ENCODE measurements at regions not wholly inside any gene's neighbourhood (a gene's known extent, or its start where the extent isn't known, plus 50 kb on each side); places are given as distances from the start of the nearest gene placed in this dataset.
A peak's percentile ranks its signal among the peaks of the same experiment; 100 is the strongest.

DNA sequence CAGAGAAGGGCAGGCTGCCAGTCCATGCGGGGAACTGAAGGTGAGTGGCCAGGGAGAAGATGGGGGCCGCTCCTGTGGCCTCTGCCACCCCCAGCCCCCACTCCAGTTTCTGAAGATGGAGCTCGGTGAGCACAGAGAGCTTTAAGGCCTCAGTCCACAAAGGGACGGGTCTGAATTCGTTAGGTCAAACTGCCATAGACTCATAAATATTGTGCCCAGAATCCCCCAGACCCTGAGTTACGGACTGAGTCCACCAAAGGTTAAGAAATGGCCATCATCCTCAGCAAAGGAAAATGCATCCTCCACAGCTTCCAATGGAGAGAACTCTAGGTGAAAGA, 344.2 kb downstream of the BUD13 start:
- no peak for ATAC-seq
- TF ChIP-seq ZC3H10 (CRISPR knock-in tag; IDR thresholded peaks at IDR 0.05) (no peak), ISL1 (CRISPR knock-in tag; IDR thresholded peaks at IDR 0.05) (no peak), TOX (CRISPR knock-in tag; IDR thresholded peaks at IDR 0.05; ENCODE audit: borderline replicate concordance) (no peak), ESRRG (CRISPR knock-in tag; IDR thresholded peaks at IDR 0.05) (no peak), ZNF70 (CRISPR knock-in tag; IDR thresholded peaks at IDR 0.05) (no peak), RARB (CRISPR knock-in tag; IDR thresholded peaks at IDR 0.05) (no peak), SNAI2 (CRISPR knock-in tag; IDR thresholded peaks at IDR 0.05) (no peak), ZNF8 (CRISPR knock-in tag; IDR thresholded peaks at IDR 0.05) (no peak)
- TF ChIP-seq, protein P1, sequence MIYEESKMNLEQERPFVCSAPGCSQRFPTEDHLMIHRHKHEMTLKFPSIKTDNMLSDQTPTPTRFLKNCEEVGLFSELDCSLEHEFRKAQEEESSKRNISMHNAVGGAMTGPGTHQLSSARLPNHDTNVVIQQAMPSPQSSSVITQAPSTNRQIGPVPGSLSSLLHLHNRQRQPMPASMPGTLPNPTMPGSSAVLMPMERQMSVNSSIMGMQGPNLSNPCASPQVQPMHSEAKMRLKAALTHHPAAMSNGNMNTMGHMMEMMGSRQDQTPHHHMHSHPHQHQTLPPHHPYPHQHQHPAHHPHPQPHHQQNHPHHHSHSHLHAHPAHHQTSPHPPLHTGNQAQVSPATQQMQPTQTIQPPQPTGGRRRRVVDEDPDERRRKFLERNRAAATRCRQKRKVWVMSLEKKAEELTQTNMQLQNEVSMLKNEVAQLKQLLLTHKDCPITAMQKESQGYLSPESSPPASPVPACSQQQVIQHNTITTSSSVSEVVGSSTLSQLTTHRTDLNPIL (CRISPR knock-in tag; IDR thresholded peaks at IDR 0.05; ENCODE audit: low read depth): no peak
- TF ChIP-seq, protein P2, sequence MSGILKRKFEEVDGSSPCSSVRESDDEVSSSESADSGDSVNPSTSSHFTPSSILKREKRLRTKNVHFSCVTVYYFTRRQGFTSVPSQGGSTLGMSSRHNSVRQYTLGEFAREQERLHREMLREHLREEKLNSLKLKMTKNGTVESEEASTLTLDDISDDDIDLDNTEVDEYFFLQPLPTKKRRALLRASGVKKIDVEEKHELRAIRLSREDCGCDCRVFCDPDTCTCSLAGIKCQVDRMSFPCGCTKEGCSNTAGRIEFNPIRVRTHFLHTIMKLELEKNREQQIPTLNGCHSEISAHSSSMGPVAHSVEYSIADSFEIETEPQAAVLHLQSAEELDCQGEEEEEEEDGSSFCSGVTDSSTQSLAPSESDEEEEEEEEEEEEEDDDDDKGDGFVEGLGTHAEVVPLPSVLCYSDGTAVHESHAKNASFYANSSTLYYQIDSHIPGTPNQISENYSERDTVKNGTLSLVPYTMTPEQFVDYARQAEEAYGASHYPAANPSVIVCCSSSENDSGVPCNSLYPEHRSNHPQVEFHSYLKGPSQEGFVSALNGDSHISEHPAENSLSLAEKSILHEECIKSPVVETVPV (CRISPR knock-in tag; IDR thresholded peaks at IDR 0.05): no peak
- TF ChIP-seq, protein P3, sequence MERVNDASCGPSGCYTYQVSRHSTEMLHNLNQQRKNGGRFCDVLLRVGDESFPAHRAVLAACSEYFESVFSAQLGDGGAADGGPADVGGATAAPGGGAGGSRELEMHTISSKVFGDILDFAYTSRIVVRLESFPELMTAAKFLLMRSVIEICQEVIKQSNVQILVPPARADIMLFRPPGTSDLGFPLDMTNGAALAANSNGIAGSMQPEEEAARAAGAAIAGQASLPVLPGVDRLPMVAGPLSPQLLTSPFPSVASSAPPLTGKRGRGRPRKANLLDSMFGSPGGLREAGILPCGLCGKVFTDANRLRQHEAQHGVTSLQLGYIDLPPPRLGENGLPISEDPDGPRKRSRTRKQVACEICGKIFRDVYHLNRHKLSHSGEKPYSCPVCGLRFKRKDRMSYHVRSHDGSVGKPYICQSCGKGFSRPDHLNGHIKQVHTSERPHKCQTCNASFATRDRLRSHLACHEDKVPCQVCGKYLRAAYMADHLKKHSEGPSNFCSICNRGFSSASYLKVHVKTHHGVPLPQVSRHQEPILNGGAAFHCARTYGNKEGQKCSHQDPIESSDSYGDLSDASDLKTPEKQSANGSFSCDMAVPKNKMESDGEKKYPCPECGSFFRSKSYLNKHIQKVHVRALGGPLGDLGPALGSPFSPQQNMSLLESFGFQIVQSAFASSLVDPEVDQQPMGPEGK (CRISPR knock-in tag; IDR thresholded peaks at IDR 0.05; ENCODE audit: borderline replicate concordance): no peak

DNA sequence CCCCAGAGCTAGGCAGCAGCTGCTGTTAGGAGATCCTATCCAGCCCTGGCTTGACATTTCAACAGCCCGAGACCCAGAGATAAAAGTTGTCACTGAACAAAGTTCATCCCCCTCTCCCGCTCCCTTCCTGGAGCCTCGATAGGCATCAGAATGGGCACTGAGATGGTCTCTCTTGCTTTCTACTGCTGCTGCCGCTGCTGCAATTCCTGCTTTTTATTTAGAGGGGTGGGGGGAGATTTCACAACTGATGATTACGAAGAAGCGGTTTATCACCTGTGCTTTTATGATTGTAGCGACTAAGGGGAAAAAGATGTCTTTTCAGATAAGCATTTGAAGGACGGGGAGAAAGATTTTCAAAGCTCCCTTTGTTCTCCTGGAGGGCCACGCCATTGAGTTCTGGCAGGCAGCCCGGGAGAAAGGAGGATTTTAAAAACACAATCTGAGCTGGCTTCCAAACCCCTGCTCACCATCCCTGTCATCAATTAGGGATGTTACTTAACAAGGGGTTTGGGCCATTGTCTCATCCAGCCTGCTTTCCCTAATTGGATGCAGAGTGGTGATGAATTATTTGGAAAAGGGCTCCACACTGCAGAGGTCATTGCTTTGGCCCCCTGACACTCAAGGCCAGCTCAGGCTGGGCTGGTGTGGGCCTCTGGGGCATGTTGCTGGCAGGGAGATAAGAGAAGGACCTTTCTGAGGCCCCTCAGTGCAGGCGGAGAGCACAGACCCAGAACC, 344.7 kb downstream of the BUD13 start:
- TF ChIP-seq GLIS3 (CRISPR knock-in tag; IDR thresholded peaks at IDR 0.05): no peak
- TF ChIP-seq ZNF8 (CRISPR knock-in tag; IDR thresholded peaks at IDR 0.05): peak; percentile 38; the same call in 1 of the 2 replicates
- no peak for TF ChIP-seq SNAI2 (CRISPR knock-in tag; IDR thresholded peaks at IDR 0.05)
- TF ChIP-seq, protein P1 (CRISPR knock-in tag; IDR thresholded peaks at IDR 0.05; ENCODE audit: low read depth): no peak
- 0 out of 2 replicates have a peak, but pooled peaks have one; percentile 35 for TF ChIP-seq ZFP3 (CRISPR knock-in tag; IDR thresholded peaks at IDR 0.05)
- peak; percentile 50; the same call in 1 of the 2 replicates for TF ChIP-seq ISL1 (CRISPR knock-in tag; IDR thresholded peaks at IDR 0.05)
- TF ChIP-seq ZC3H10 (CRISPR knock-in tag; IDR thresholded peaks at IDR 0.05): no peak
- TF ChIP-seq, protein P2 (CRISPR knock-in tag; IDR thresholded peaks at IDR 0.05): no peak
- TF ChIP-seq BACH2 (CRISPR knock-in tag; IDR thresholded peaks at IDR 0.05; ENCODE audit: borderline replicate concordance): no peak
- TF ChIP-seq TCF4 (CRISPR knock-in tag; IDR thresholded peaks at IDR 0.05; ENCODE audit: borderline replicate concordance): peak; percentile 56; the same call in 1 of the 2 replicates
- TF ChIP-seq RARB (CRISPR knock-in tag; IDR thresholded peaks at IDR 0.05): no peak
- TF ChIP-seq ARNTL (CRISPR knock-in tag; IDR thresholded peaks at IDR 0.05; ENCODE audit: borderline replicate concordance, low read depth): no peak
- TF ChIP-seq, protein P4, sequence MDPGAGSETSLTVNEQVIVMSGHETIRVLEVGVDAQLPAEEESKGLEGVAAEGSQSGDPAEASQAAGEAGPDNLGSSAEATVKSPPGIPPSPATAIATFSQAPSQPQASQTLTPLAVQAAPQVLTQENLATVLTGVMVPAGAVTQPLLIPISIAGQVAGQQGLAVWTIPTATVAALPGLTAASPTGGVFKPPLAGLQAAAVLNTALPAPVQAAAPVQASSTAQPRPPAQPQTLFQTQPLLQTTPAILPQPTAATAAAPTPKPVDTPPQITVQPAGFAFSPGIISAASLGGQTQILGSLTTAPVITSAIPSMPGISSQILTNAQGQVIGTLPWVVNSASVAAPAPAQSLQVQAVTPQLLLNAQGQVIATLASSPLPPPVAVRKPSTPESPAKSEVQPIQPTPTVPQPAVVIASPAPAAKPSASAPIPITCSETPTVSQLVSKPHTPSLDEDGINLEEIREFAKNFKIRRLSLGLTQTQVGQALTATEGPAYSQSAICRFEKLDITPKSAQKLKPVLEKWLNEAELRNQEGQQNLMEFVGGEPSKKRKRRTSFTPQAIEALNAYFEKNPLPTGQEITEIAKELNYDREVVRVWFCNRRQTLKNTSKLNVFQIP (CRISPR knock-in tag; IDR thresholded peaks at IDR 0.05; ENCODE audit: borderline replicate concordance, low read depth): no peak
- TF ChIP-seq CSDC2 (CRISPR knock-in tag; IDR thresholded peaks at IDR 0.05): no peak
- TF ChIP-seq TOX (CRISPR knock-in tag; IDR thresholded peaks at IDR 0.05; ENCODE audit: borderline replicate concordance): no peak
- peak; percentile 28 for TF ChIP-seq ZNF70 (CRISPR knock-in tag; IDR thresholded peaks at IDR 0.05)
- TF ChIP-seq, protein P5, sequence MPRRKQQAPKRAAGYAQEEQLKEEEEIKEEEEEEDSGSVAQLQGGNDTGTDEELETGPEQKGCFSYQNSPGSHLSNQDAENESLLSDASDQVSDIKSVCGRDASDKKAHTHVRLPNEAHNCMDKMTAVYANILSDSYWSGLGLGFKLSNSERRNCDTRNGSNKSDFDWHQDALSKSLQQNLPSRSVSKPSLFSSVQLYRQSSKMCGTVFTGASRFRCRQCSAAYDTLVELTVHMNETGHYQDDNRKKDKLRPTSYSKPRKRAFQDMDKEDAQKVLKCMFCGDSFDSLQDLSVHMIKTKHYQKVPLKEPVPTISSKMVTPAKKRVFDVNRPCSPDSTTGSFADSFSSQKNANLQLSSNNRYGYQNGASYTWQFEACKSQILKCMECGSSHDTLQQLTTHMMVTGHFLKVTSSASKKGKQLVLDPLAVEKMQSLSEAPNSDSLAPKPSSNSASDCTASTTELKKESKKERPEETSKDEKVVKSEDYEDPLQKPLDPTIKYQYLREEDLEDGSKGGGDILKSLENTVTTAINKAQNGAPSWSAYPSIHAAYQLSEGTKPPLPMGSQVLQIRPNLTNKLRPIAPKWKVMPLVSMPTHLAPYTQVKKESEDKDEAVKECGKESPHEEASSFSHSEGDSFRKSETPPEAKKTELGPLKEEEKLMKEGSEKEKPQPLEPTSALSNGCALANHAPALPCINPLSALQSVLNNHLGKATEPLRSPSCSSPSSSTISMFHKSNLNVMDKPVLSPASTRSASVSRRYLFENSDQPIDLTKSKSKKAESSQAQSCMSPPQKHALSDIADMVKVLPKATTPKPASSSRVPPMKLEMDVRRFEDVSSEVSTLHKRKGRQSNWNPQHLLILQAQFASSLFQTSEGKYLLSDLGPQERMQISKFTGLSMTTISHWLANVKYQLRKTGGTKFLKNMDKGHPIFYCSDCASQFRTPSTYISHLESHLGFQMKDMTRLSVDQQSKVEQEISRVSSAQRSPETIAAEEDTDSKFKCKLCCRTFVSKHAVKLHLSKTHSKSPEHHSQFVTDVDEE (CRISPR knock-in tag; IDR thresholded peaks at IDR 0.05): peak; percentile 88
- no peak for TF ChIP-seq ZNF565 (CRISPR knock-in tag; conservative IDR thresholded peaks at IDR 0.05; ENCODE audit: low read depth)
- no peak for TF ChIP-seq ESRRG (CRISPR knock-in tag; IDR thresholded peaks at IDR 0.05)
- TF ChIP-seq, protein P3 (CRISPR knock-in tag; IDR thresholded peaks at IDR 0.05; ENCODE audit: borderline replicate concordance): no peak
- no peak for TF ChIP-seq OSR1 (CRISPR knock-in tag; IDR thresholded peaks at IDR 0.05)
- TF ChIP-seq PPARA (CRISPR knock-in tag; IDR thresholded peaks at IDR 0.05; ENCODE audit: borderline replicate concordance): no peak
- no peak for TF ChIP-seq ZFP30 (CRISPR knock-in tag; IDR thresholded peaks at IDR 0.05)
- ATAC-seq: peak; percentile 74
